SU-DHL-6 (cell line): ENCODE measurements at regions not wholly inside any gene's neighbourhood (a gene's known extent, or its start where the extent isn't known, plus 50 kb on each side); places are given as distances from the start of the nearest gene placed in this dataset.

Experiments used
- EZH2phosphoT487 ChIP-seq: fragments of 200-600 bp; sonication (generic), shearing (Covaris generic); conservative IDR thresholded peaks from 2 replicates; pipeline ENCODE4 v1.6.1; 2018; ENCODE audit warnings: mild to moderate bottlenecking, antibody characterized with exemption, low read length, moderate library complexity, mixed read lengths
- TF ChIP-seq, protein P1 (sequence below): fragments of 200-600 bp; sonication (generic); IDR thresholded peaks from one replicate; pipeline ENCODE4 v1.5.1; 2017; ENCODE audit warnings: antibody characterized with exemption, mild to moderate bottlenecking, low read length, moderate library complexity; ENCODE audit not compliant: insufficient read depth, poor library complexity, severe bottlenecking

GRCh38 chr6:66838764-66839163 is 1131.7 kb upstream of the EYS start:
- TF ChIP-seq, protein P1, sequence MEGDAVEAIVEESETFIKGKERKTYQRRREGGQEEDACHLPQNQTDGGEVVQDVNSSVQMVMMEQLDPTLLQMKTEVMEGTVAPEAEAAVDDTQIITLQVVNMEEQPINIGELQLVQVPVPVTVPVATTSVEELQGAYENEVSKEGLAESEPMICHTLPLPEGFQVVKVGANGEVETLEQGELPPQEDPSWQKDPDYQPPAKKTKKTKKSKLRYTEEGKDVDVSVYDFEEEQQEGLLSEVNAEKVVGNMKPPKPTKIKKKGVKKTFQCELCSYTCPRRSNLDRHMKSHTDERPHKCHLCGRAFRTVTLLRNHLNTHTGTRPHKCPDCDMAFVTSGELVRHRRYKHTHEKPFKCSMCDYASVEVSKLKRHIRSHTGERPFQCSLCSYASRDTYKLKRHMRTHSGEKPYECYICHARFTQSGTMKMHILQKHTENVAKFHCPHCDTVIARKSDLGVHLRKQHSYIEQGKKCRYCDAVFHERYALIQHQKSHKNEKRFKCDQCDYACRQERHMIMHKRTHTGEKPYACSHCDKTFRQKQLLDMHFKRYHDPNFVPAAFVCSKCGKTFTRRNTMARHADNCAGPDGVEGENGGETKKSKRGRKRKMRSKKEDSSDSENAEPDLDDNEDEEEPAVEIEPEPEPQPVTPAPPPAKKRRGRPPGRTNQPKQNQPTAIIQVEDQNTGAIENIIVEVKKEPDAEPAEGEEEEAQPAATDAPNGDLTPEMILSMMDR, result no peak
- no peak for TF ChIP-seq EZH2phosphoT487
